K562 (cell line): ENCODE measurements at regions not wholly inside any gene's neighbourhood (a gene's known extent, or its start where the extent isn't known, plus 50 kb on each side); places are given as distances from the start of the nearest gene placed in this dataset.
A peak's percentile ranks its signal among the peaks of the same experiment; 100 is the strongest.

ENCODE experiments used
- ATAC-seq: fragments of 200-7000 bp; cut with Tn5 transposase; 3 replicates; pipeline ENCODE4 v1.9.1; 2020; ENCODE audit warnings: moderate library complexity
- BruUV-seq: library from RNA; stranded (reverse); fragments of 400-500 nt; replicated peaks from 2 replicates; lab custom pipeline; 2021; lab: Mats Ljungman, UMichigan
- CTCF ChIA-PET: fragments of 300-600 bp; formaldehyde crosslinking; extraction: SDS; loops from one replicate; lab custom pipeline; 2021; ENCODE audit warnings: low intra/inter-chr PET ratio; lab: Yijun Ruan, JAX
- POLR2A ChIA-PET: fragments of 300-600, 350-650 bp; sonication (Branson Sonifier 250); formaldehyde crosslinking; extraction: SDS; loops from one replicate; lab custom pipeline; 2021; ENCODE audit warnings: antibody characterized with exemption, inconsistent platforms; lab: Yijun Ruan, JAX
- DNase-seq, 4 experiments: peaks; one replicate each; pipeline versions ENCODE4 v3.0.0 to v3.0.0-alpha.2; 2011 to 2018; ENCODE audit warnings: low spot score in 3 of 4, mixed read lengths in 3 of 4; ENCODE audit errors: extremely low read depth in 1 of 4
- FAIRE-seq: peaks from 2 replicates; lab custom pipeline; 2011; peaks lifted over from hg19 to GRCh38; lab: Jason Lieb, UNC
- H2AFZ ChIP-seq: 2 replicates; pipeline ENCODE4 v1.6.0; 2011; ENCODE audit warnings: low read depth, low read length, control low read depth, inconsistent platforms
- H3K27ac ChIP-seq: fragments of 200-600 bp; 3 replicates; pipeline ENCODE4 v1.8.0; 2011; ENCODE audit warnings: low read depth, mild to moderate bottlenecking, control low read depth, inconsistent platforms, low read length, moderate library complexity, mixed read lengths; ENCODE audit errors: extremely low read depth
- H3K27me3 ChIP-seq, 2 experiments: fragments of 300-600 bp in 1 of 2; 2 replicates in 1 of 2; 3 replicates in 1 of 2; pipeline versions ENCODE4 v1.6.0 to v1.8.0; 2011; ENCODE audit warnings: inconsistent platforms in 2 of 2, low read length in 2 of 2, mild to moderate bottlenecking in 1 of 2, mixed read lengths in 1 of 2, moderate library complexity in 1 of 2; ENCODE audit not compliant: control insufficient read depth in 2 of 2, insufficient read depth in 2 of 2
- H3K36me3 ChIP-seq: fragments of 300-600 bp; 3 replicates; pipeline ENCODE4 v1.8.0; 2011; ENCODE audit warnings: mild to moderate bottlenecking, low read length, inconsistent platforms; ENCODE audit not compliant: control insufficient read depth, insufficient read depth
- H3K4me1 ChIP-seq, 2 experiments: fragments of 200-600 bp in 1 of 2; replicated peaks in 1 of 2; 2 replicates in 1 of 2; 3 replicates in 1 of 2; pipeline versions ENCODE4 v1.5.1 to v1.8.0; 2011; ENCODE audit warnings: inconsistent platforms in 2 of 2, low read length in 2 of 2, mild to moderate bottlenecking in 1 of 2, mixed read lengths in 1 of 2, moderate library complexity in 1 of 2; ENCODE audit not compliant: control insufficient read depth in 2 of 2, insufficient read depth in 2 of 2
- H3K4me2 ChIP-seq: 2 replicates; pipeline ENCODE4 v1.6.1; 2011; ENCODE audit warnings: low read length, control low read depth, inconsistent platforms, mixed read lengths; ENCODE audit not compliant: insufficient read depth
- H3K4me3 ChIP-seq: fragments of 200-600 bp; sonication (generic), shearing (Covaris generic); 2 replicates; pipeline ENCODE4 v1.5.1; 2016; ENCODE audit warnings: control low read depth, inconsistent platforms
- H3K79me2 ChIP-seq: fragments of 200-600 bp; 3 replicates; pipeline ENCODE4 v1.8.0; 2011; ENCODE audit warnings: low read length, inconsistent platforms; ENCODE audit not compliant: control insufficient read depth, insufficient read depth
- H3K9ac ChIP-seq, 2 experiments: 2 replicates each; pipeline versions ENCODE4 v1.6.0 to v1.6.1; 2011; ENCODE audit warnings: low read depth in 2 of 2, low read length in 2 of 2, control low read depth in 1 of 2, inconsistent platforms in 1 of 2, mild to moderate bottlenecking in 1 of 2, mixed read lengths in 1 of 2; ENCODE audit not compliant: insufficient read depth in 1 of 2
- H3K9me1 ChIP-seq: one replicate; pipeline ENCODE4 v1.6.0; 2011; ENCODE audit warnings: inconsistent platforms, mild to moderate bottlenecking, low read length, moderate library complexity; ENCODE audit not compliant: control insufficient read depth, insufficient read depth
- H3K9me3 ChIP-seq: replicated peaks from 2 replicates; pipeline ENCODE4 v1.5.1; 2011; ENCODE audit warnings: low read depth, low read length, inconsistent platforms; ENCODE audit not compliant: control insufficient read depth, insufficient read depth
- H4K20me1 ChIP-seq: replicated peaks from 2 replicates; pipeline ENCODE4 v1.6.1; 2011; ENCODE audit warnings: low read length, inconsistent platforms, mixed read lengths; ENCODE audit not compliant: control insufficient read depth, insufficient read depth
- BDP1 ChIP-seq: IDR thresholded peaks from 3 replicates; pipeline ENCODE4 v1.6.1; 2011; ENCODE audit not compliant: insufficient read length, insufficient read depth
- CBFB ChIP-seq: sonication (generic); formaldehyde crosslinking; IDR thresholded peaks from 2 replicates; pipeline ENCODE4 v1.4.0; 2020; ENCODE audit warnings: mild to moderate bottlenecking, missing genetic modification reagents
- ERF ChIP-seq: fragments of 450-650 bp; formaldehyde crosslinking; IDR thresholded peaks from 2 replicates; pipeline ENCODE4 v1.4.0; 2020; ENCODE audit warnings: mild to moderate bottlenecking, mixed read lengths
- MECOM ChIP-seq: fragments of 250-450 bp; sonication (Bioruptor Pico); IDR thresholded peaks from 2 replicates; pipeline ENCODE4 v1.8.0; 2022; ENCODE audit warnings: inconsistent platforms
- NFYB ChIP-seq: IDR thresholded peaks from 2 replicates; pipeline ENCODE4 v1.6.1; 2011; ENCODE audit warnings: mild to moderate bottlenecking, moderate library complexity; ENCODE audit not compliant: insufficient read length; ENCODE audit errors: extremely low read depth
- PTRF ChIP-seq: fragments of 450-650 bp; IDR thresholded peaks from 2 replicates; pipeline ENCODE4 v1.6.1; 2016; ENCODE audit warnings: mild to moderate bottlenecking, missing genetic modification characterization, missing compliant biosample characterization
- PYGO2 ChIP-seq: fragments of 450-650 bp; IDR thresholded peaks from 2 replicates; pipeline ENCODE4 v1.6.1; 2016; ENCODE audit warnings: mild to moderate bottlenecking, missing genetic modification characterization, moderate library complexity, missing compliant biosample characterization
- RBM14 ChIP-seq: fragments of 200-400 bp; formaldehyde crosslinking; IDR thresholded peaks from 2 replicates; pipeline ENCODE4 v1.6.1; 2018; ENCODE audit warnings: low read depth, mild to moderate bottlenecking, low read length, moderate library complexity, borderline replicate concordance; ENCODE audit not compliant: insufficient read depth
- RBM22 ChIP-seq: fragments of 200-400 bp; formaldehyde crosslinking; IDR thresholded peaks from 2 replicates; pipeline ENCODE4 v1.6.1; 2018; ENCODE audit warnings: low read length, low read depth; ENCODE audit not compliant: poor library complexity, severe bottlenecking
- RFX1 ChIP-seq: fragments of 450-650 bp; IDR thresholded peaks from 2 replicates; pipeline ENCODE4 v1.6.1; 2016; ENCODE audit warnings: mild to moderate bottlenecking, moderate library complexity
- TAL1 ChIP-seq: fragments of 450-650 bp; IDR thresholded peaks from 2 replicates; pipeline ENCODE4 v1.6.1; 2016; ENCODE audit warnings: mild to moderate bottlenecking
- ZFP1 ChIP-seq: fragments of 450-650 bp; formaldehyde crosslinking; IDR thresholded peaks from 2 replicates; pipeline ENCODE4 v1.4.0; 2020; ENCODE audit warnings: mild to moderate bottlenecking, mixed read lengths
- ZNF143 ChIP-seq: sonication (generic); formaldehyde crosslinking; IDR thresholded peaks from 2 replicates; pipeline ENCODE4 v1.9.0; 2022; ENCODE audit warnings: mild to moderate bottlenecking, missing genetic modification reagents
- ZNF24 ChIP-seq: fragments of 450-650 bp; IDR thresholded peaks from 2 replicates; pipeline ENCODE4 v1.6.1; 2016
- ZNF347 ChIP-seq: fragments of 450-650 bp; formaldehyde crosslinking; IDR thresholded peaks from 2 replicates; pipeline ENCODE4 v1.4.0; 2020; ENCODE audit warnings: low read depth, mild to moderate bottlenecking, moderate library complexity
- ZNF696 ChIP-seq: fragments of 250-450 bp; sonication (Bioruptor Pico); conservative IDR thresholded peaks from 2 replicates; pipeline ENCODE4 v1.4.0; 2020; ENCODE audit warnings: mild to moderate bottlenecking, moderate library complexity
- WGBS: fragments of 100-300 bp; shearing (Covaris generic); methylation state at CpG from one replicate; pipeline ENCODE4 v1.1.6; 2016; ENCODE audit warnings: low coverage, mixed read lengths; ENCODE audit not compliant: insufficient coverage; ENCODE audit errors: missing lambda C conversion rate; 5-methylcytosine and 5-hydroxymethylcytosine counted together
- in situ Hi-C: fragments of 300-500 bp; cut with MboI; formaldehyde crosslinking; loops from 4 replicates; pipeline ENCODE4 v1.15.0; 2018; ENCODE audit warnings: inconsistent platforms, mixed read lengths
- intact Hi-C: fragments of 100-400 bp; cut with micrococcal nuclease; formaldehyde crosslinking; loops from 2 replicates; pipeline ENCODE4 v1.14.2; 2022
- TF ChIP-seq, protein P1 (sequence below): sonication (generic); formaldehyde crosslinking; IDR thresholded peaks from 2 replicates; pipeline ENCODE4 v1.8.0; 2022; ENCODE audit warnings: mild to moderate bottlenecking, missing genetic modification reagents, borderline replicate concordance
- TF ChIP-seq, protein P2 (sequence below), 2 experiments: IDR thresholded peaks in 1 of 2; conservative IDR thresholded peaks in 1 of 2; 2 replicates each; pipeline ENCODE4 v1.6.1; 2016; ENCODE audit warnings: low read depth in 2 of 2, mild to moderate bottlenecking in 1 of 2, missing compliant biosample characterization in 1 of 2, missing genetic modification characterization in 1 of 2, moderate library complexity in 1 of 2
- TF ChIP-seq, protein P3 (sequence below): sonication (generic); formaldehyde crosslinking; IDR thresholded peaks from 2 replicates; pipeline ENCODE4 v1.4.0; 2020; ENCODE audit warnings: mild to moderate bottlenecking, missing genetic modification reagents

DNA sequence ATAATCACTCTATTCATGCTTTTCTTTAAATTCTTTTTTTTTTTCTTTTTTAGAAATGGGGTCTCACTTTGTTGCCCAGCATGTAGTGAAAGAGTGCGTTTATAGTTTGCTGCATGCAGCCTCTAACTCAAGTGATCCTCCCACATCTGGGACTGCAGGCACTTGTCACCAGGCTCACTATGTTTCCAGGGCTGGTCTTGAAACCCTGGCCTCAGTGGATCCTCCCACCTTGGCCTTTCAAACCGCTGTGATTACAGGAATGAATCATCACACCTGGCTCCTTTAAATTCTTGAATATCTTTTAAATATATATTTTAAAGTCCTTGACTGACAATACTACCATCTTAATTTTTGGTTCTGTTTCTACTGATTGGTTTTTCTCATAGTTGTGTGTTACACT, 591.6 kb upstream of the KCND2 start:
- no peaks in the 10 kb centered on the region for H3K9me1 ChIP-seq
- 26% methylated on average over 2 of the region's 2 CpGs for WGBS
- H3K4me2 ChIP-seq, result no peak overlapping the region
- intact Hi-C loops, result no loop called here
- no peak for DNase-seq
- ATAC-seq, result peak; percentile 37; the same call in 1 of the 3 replicates
- no peaks in the 10 kb centered on the region for H3K27me3 ChIP-seq
- no peak overlapping the region for H3K27ac ChIP-seq
- H3K9ac ChIP-seq, result no peak overlapping the region
- H4K20me1 ChIP-seq, result no peaks in the 10 kb centered on the region
- no peak overlapping the region for H3K4me3 ChIP-seq
- H2AFZ ChIP-seq, result no peak overlapping the region
- H3K36me3 ChIP-seq, result no peaks in the 10 kb centered on the region
- in situ Hi-C loops, result no loop called here
- no peaks in the 10 kb centered on the region for H3K79me2 ChIP-seq
- no peaks in the 10 kb centered on the region for H3K9me3 ChIP-seq
- H3K4me1 ChIP-seq, result no peaks in the 10 kb centered on the region
- no peak for FAIRE-seq
- BruUV-seq, result no TSS peak
- POLR2A ChIA-PET, result no interaction called here
- CTCF ChIA-PET, result no interaction called here
- TF ChIP-seq, protein P1, sequence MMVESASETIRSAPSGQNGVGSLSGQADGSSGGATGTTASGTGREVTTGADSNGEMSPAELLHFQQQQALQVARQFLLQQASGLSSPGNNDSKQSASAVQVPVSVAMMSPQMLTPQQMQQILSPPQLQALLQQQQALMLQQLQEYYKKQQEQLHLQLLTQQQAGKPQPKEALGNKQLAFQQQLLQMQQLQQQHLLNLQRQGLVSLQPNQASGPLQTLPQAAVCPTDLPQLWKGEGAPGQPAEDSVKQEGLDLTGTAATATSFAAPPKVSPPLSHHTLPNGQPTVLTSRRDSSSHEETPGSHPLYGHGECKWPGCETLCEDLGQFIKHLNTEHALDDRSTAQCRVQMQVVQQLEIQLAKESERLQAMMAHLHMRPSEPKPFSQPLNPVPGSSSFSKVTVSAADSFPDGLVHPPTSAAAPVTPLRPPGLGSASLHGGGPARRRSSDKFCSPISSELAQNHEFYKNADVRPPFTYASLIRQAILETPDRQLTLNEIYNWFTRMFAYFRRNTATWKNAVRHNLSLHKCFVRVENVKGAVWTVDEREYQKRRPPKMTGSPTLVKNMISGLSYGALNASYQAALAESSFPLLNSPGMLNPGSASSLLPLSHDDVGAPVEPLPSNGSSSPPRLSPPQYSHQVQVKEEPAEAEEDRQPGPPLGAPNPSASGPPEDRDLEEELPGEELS (CRISPR knock-in tag), result no peak
- TF ChIP-seq TAL1 (no peak), CBFB (CRISPR knock-in tag) (no peak), RFX1 (no peak), ZNF696 (no peak), ZNF143 (no peak), PTRF (tag) (no peak), RBM22 (no peak), ERF (CRISPR knock-in tag) (no peak), ZNF347 (no peak), PYGO2 (tag) (no peak), RBM14 (no peak), BDP1 (no peak), NFYB (no peak), MECOM (CRISPR knock-in tag) (no peak), ZFP1 (CRISPR knock-in tag) (no peak), ZNF24 (no peak)
- TF ChIP-seq, protein P2, sequence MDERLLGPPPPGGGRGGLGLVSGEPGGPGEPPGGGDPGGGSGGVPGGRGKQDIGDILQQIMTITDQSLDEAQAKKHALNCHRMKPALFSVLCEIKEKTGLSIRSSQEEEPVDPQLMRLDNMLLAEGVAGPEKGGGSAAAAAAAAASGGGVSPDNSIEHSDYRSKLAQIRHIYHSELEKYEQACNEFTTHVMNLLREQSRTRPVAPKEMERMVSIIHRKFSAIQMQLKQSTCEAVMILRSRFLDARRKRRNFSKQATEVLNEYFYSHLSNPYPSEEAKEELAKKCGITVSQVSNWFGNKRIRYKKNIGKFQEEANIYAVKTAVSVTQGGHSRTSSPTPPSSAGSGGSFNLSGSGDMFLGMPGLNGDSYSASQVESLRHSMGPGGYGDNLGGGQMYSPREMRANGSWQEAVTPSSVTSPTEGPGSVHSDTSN (CRISPR knock-in tag; IDR thresholded peaks at IDR 0.05; ENCODE audit: low read depth), result no peak
- TF ChIP-seq, protein P2 (tag; conservative IDR thresholded peaks at IDR 0.05; ENCODE audit: low read depth), result no peak
- TF ChIP-seq, protein P3, sequence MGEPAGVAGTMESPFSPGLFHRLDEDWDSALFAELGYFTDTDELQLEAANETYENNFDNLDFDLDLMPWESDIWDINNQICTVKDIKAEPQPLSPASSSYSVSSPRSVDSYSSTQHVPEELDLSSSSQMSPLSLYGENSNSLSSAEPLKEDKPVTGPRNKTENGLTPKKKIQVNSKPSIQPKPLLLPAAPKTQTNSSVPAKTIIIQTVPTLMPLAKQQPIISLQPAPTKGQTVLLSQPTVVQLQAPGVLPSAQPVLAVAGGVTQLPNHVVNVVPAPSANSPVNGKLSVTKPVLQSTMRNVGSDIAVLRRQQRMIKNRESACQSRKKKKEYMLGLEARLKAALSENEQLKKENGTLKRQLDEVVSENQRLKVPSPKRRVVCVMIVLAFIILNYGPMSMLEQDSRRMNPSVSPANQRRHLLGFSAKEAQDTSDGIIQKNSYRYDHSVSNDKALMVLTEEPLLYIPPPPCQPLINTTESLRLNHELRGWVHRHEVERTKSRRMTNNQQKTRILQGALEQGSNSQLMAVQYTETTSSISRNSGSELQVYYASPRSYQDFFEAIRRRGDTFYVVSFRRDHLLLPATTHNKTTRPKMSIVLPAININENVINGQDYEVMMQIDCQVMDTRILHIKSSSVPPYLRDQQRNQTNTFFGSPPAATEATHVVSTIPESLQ (CRISPR knock-in tag), result no peak
